SJSA1 (cell line): ENCODE measurements at regions not wholly inside any gene's neighbourhood (a gene's known extent, or its start where the extent isn't known, plus 50 kb on each side); places are given as distances from the start of the nearest gene placed in this dataset.
A peak's percentile ranks its signal among the peaks of the same experiment; 100 is the strongest.
"Not testable (repeated sequence)": the region's sequence is repeated elsewhere in the genome, so short reads cannot be mapped to it uniquely, and the experiment has no call there.

Experiments used
- DNase-seq, 2 experiments: peaks; one replicate each; pipeline ENCODE4 v3.0.0-alpha.2; 2015 to 2020; ENCODE audit warnings: low spot score in 2 of 2, low read depth in 1 of 2
- H3K27ac ChIP-seq: fragments of 250-450 bp; sonication (Bioruptor Pico); 2 replicates; pipeline ENCODE4 v1.5.1; 2020; ENCODE audit warnings: mild to moderate bottlenecking, moderate library complexity
- H3K27me3 ChIP-seq: fragments of 250-450 bp; sonication (Bioruptor Pico); replicated peaks from 2 replicates; pipeline ENCODE4 v1.5.1; 2020; ENCODE audit warnings: mild to moderate bottlenecking, moderate library complexity
- H3K36me3 ChIP-seq: fragments of 250-450 bp; sonication (Bioruptor Pico); 2 replicates; pipeline ENCODE4 v1.5.1; 2020; ENCODE audit warnings: mild to moderate bottlenecking
- H3K4me1 ChIP-seq: fragments of 250-450 bp; sonication (Bioruptor Pico); replicated peaks from 2 replicates; pipeline ENCODE4 v1.6.1; 2021; ENCODE audit warnings: mild to moderate bottlenecking
- H3K4me3 ChIP-seq: fragments of 250-450 bp; sonication (Bioruptor Pico); 2 replicates; pipeline ENCODE4 v1.5.1; 2020; ENCODE audit warnings: mild to moderate bottlenecking
- H3K9me3 ChIP-seq: fragments of 250-450 bp; sonication (Bioruptor Pico); replicated peaks from 2 replicates; pipeline ENCODE4 v1.5.1; 2020; ENCODE audit warnings: mild to moderate bottlenecking

- Histone ChIP-seq H3K36me3 (no peaks in the 10 kb centered on the region), H3K27me3 (peaks cover 6% of the 10 kb centered on the region; the same call in 1 of the 2 replicates), H3K4me3 (no peak overlapping the region), H3K9me3 (no peaks in the 10 kb centered on the region), H3K27ac (no peak overlapping the region), H3K4me1 (no peaks in the 10 kb centered on the region)
- DNase-seq, result no peak
Observed at GRCh38 chr5:155624597-155625241, 611.2 kb downstream of the KIF4B start.

GRCh38 chr5:155625315-155625714 lies 611.8 kb downstream of the KIF4B start:
- Histone ChIP-seq H3K36me3 (no peaks in the 10 kb centered on the region), H3K4me1 (no peaks in the 10 kb centered on the region), H3K27ac (no peak overlapping the region), H3K4me3 (no peak overlapping the region), H3K27me3 (peaks cover 6% of the 10 kb centered on the region; the same call in 1 of the 2 replicates), H3K9me3 (no peaks in the 10 kb centered on the region)
- no peak for DNase-seq

GRCh38 chr5:155625897-155626543 lies 612.5 kb downstream of the KIF4B start:
- Histone ChIP-seq H3K36me3 (no peaks in the 10 kb centered on the region), H3K27ac (no peak overlapping the region), H3K4me1 (peaks cover 5% of the 10 kb centered on the region), H3K9me3 (no peaks in the 10 kb centered on the region), H3K27me3 (peaks cover 6% of the 10 kb centered on the region; the same call in 1 of the 2 replicates), H3K4me3 (no peak overlapping the region)
- DNase-seq, result no peak

GRCh38 chr5:155626592-155626991 lies 613.0 kb downstream of the KIF4B start:
- Histone ChIP-seq H3K4me1 (peaks cover 10% of the 10 kb centered on the region), H3K9me3 (no peaks in the 10 kb centered on the region), H3K27ac (no peak overlapping the region), H3K27me3 (peaks cover 6% of the 10 kb centered on the region; the same call in 1 of the 2 replicates), H3K36me3 (no peaks in the 10 kb centered on the region), H3K4me3 (no peak overlapping the region)
- DNase-seq, result no peak

GRCh38 chr5:155628346-155628745 lies 614.8 kb downstream of the KIF4B start:
- no peaks in the 10 kb centered on the region; the same call in 1 of the 2 replicates for H3K9me3 ChIP-seq

GRCh38 chr5:155629597-155629996 lies 616.0 kb downstream of the KIF4B start:
- H3K4me3 ChIP-seq, result no peak overlapping the region
- peaks cover 14% of the 10 kb centered on the region for H3K4me1 ChIP-seq
- no peak overlapping the region for H3K27ac ChIP-seq
- peaks cover 6% of the 10 kb centered on the region; the same call in 1 of the 2 replicates for H3K27me3 ChIP-seq
- DNase-seq, result no peak
- H3K36me3 ChIP-seq, result no peaks in the 10 kb centered on the region
- H3K9me3 ChIP-seq, result no peaks in the 10 kb centered on the region; the same call in 1 of the 2 replicates

More at GRCh38 chr5:155628346-155628745, 614.8 kb downstream of the KIF4B start:
- Histone ChIP-seq H3K27ac (no peak overlapping the region), H3K4me3 (no peak overlapping the region), H3K36me3 (no peaks in the 10 kb centered on the region), H3K27me3 (peaks cover 6% of the 10 kb centered on the region; the same call in 1 of the 2 replicates), H3K4me1 (peaks cover 14% of the 10 kb centered on the region)
- no peak for DNase-seq

- Histone ChIP-seq H3K4me3 (no peak overlapping the region), H3K27me3 (no peaks in the 10 kb centered on the region), H3K4me1 (peaks cover 14% of the 10 kb centered on the region), H3K27ac (peak overlapping the region; percentile 39; the same call in 1 of the 2 replicates), H3K36me3 (no peaks in the 10 kb centered on the region), H3K9me3 (no peaks in the 10 kb centered on the region; the same call in 1 of the 2 replicates)
- DNase-seq, result peak in 1 of 2 experiments; percentile 30
Observed at GRCh38 chr5:155631116-155631515, 617.6 kb downstream of the KIF4B start.

- Histone ChIP-seq H3K4me1 (peaks cover 14% of the 10 kb centered on the region), H3K9me3 (no peaks in the 10 kb centered on the region; the same call in 1 of the 2 replicates), H3K27ac (no peak overlapping the region), H3K36me3 (no peaks in the 10 kb centered on the region), H3K27me3 (no peaks in the 10 kb centered on the region), H3K4me3 (no peak overlapping the region)
- no peak for DNase-seq
Observed at GRCh38 chr5:155633338-155633957, 619.9 kb downstream of the KIF4B start.

- no peaks in the 10 kb centered on the region for H3K27me3 ChIP-seq
- H3K4me3 ChIP-seq, result no peak overlapping the region
- DNase-seq, result no peak
- 0 out of 2 replicates have a peak, but pooled peaks cover 2% of the 10 kb centered on the region for H3K9me3 ChIP-seq
- H3K27ac ChIP-seq, result no peak overlapping the region
- no peaks in the 10 kb centered on the region for H3K36me3 ChIP-seq
- no peaks in the 10 kb centered on the region for H3K4me1 ChIP-seq
Observed at GRCh38 chr5:155649666-155650065, 636.1 kb downstream of the KIF4B start.

- Histone ChIP-seq H3K36me3 (no peaks in the 10 kb centered on the region), H3K9me3 (peaks cover 10% of the 10 kb centered on the region; the same call in 1 of the 2 replicates), H3K27ac (no peak overlapping the region), H3K4me1 (no peaks in the 10 kb centered on the region), H3K27me3 (no peaks in the 10 kb centered on the region), H3K4me3 (no peak overlapping the region)
- no peak for DNase-seq
Observed at GRCh38 chr5:155655569-155655968, 642.0 kb downstream of the KIF4B start.

- DNase-seq, result no peak
- Histone ChIP-seq H3K4me1 (no peaks in the 10 kb centered on the region), H3K36me3 (no peaks in the 10 kb centered on the region), H3K27ac (no peak overlapping the region), H3K27me3 (no peaks in the 10 kb centered on the region), H3K9me3 (no peaks in the 10 kb centered on the region), H3K4me3 (no peak overlapping the region)
Observed at GRCh38 chr5:155661859-155662258, 648.3 kb downstream of the KIF4B start.

- no peak for DNase-seq
- Histone ChIP-seq H3K27ac (no peak overlapping the region), H3K9me3 (no peaks in the 10 kb centered on the region; the same call in 1 of the 2 replicates), H3K36me3 (no peaks in the 10 kb centered on the region), H3K27me3 (no peaks in the 10 kb centered on the region), H3K4me3 (no peak overlapping the region), H3K4me1 (no peaks in the 10 kb centered on the region)
Observed at GRCh38 chr5:155665361-155665760, 651.8 kb downstream of the KIF4B start.

- not testable (repeated sequence) for H3K4me1 ChIP-seq, H3K4me3 ChIP-seq, H3K27me3 ChIP-seq, H3K9me3 ChIP-seq, DNase-seq, H3K27ac ChIP-seq, H3K36me3 ChIP-seq
Observed at GRCh38 chr5:155672001-155672400, 655.0 kb upstream of the SGCD start.

- Histone ChIP-seq H3K27ac (no peak overlapping the region), H3K4me1 (no peaks in the 10 kb centered on the region), H3K36me3 (no peaks in the 10 kb centered on the region), H3K4me3 (no peak overlapping the region), H3K27me3 (no peaks in the 10 kb centered on the region), H3K9me3 (0 out of 2 replicates have a peak, but pooled peaks cover 4% of the 10 kb centered on the region)
- no peak for DNase-seq
Observed at GRCh38 chr5:155676967-155677366, 650.0 kb upstream of the SGCD start.
